NB4 (cell line): ENCODE measurements at regions not wholly inside any gene's neighbourhood (a gene's known extent, or its start where the extent isn't known, plus 50 kb on each side); places are given as distances from the start of the nearest gene placed in this dataset.
A peak's percentile ranks its signal among the peaks of the same experiment; 100 is the strongest.

ENCODE experiments used
- DNase-seq: peaks from one replicate; pipeline ENCODE4 v3.0.0; 2010; ENCODE audit warnings: low read depth
- H3K4me3 ChIP-seq: one replicate; pipeline ENCODE4 v1.5.1; 2011; ENCODE audit warnings: mild to moderate bottlenecking, low read depth, low read length, moderate library complexity
- MYC ChIP-seq: IDR thresholded peaks from 2 replicates; pipeline ENCODE4 v1.6.1; 2011; ENCODE audit warnings: low read depth, low read length
- POLR2A ChIP-seq: IDR thresholded peaks from 2 replicates; pipeline ENCODE4 v1.6.1; 2011; ENCODE audit warnings: mild to moderate bottlenecking; ENCODE audit not compliant: insufficient read length; ENCODE audit errors: extremely low read depth
- TF ChIP-seq, protein P1 (sequence below): IDR thresholded peaks from one replicate; pipeline ENCODE4 v1.5.1; 2012; ENCODE audit warnings: low read depth, low read length
- TF ChIP-seq, protein P2 (sequence below): IDR thresholded peaks from 2 replicates; pipeline ENCODE4 v1.6.1; 2011; ENCODE audit warnings: low read depth, low read length

DNA sequence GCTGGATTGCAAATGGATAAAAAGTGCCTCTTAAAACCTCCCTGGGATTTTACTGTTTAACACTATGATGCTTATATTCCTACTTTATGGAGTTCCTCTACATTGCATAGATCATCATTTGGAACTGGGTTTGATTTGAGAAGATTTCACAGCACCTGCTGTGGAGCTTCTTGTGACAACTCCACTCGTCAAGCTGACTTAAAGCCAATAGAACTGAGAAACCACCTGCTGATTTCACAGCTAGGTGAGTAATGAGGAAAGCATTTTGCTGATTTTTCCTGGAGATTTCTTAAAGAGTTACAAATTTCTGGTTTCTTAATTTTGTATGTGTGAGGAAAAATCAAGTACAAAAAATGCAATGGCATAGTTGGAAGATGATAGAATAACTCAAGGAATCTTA lies 739.1 kb upstream of the LRRTM1 start:
- DNase-seq = no peak
- no peak overlapping the region for H3K4me3 ChIP-seq
- TF ChIP-seq POLR2A (no peak), MYC (no peak)
- TF ChIP-seq, protein P1, sequence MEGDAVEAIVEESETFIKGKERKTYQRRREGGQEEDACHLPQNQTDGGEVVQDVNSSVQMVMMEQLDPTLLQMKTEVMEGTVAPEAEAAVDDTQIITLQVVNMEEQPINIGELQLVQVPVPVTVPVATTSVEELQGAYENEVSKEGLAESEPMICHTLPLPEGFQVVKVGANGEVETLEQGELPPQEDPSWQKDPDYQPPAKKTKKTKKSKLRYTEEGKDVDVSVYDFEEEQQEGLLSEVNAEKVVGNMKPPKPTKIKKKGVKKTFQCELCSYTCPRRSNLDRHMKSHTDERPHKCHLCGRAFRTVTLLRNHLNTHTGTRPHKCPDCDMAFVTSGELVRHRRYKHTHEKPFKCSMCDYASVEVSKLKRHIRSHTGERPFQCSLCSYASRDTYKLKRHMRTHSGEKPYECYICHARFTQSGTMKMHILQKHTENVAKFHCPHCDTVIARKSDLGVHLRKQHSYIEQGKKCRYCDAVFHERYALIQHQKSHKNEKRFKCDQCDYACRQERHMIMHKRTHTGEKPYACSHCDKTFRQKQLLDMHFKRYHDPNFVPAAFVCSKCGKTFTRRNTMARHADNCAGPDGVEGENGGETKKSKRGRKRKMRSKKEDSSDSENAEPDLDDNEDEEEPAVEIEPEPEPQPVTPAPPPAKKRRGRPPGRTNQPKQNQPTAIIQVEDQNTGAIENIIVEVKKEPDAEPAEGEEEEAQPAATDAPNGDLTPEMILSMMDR = no peak
- TF ChIP-seq, protein P2, sequence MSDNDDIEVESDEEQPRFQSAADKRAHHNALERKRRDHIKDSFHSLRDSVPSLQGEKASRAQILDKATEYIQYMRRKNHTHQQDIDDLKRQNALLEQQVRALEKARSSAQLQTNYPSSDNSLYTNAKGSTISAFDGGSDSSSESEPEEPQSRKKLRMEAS = no peak

DNA sequence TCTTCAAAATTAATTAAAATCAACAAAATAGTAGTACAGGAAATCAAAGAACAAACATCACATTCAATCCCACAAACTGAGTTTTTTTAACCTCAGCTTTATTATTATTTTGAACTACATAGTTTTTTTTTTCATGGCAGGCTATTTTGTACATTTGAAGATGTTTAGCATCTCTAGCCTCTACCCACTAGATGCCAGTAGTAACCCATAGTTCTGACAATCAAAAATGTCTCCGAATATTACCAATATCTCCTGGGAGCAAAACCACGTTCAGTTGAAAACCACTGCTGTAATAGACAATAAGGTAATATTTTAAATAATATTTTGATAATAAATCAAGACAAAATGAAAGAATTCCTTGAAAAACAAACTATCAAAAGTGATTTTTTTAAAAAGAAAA lies 702.6 kb upstream of the LRRTM1 start:
- TF ChIP-seq MYC = no peak
- TF ChIP-seq, protein P2 = no peak
- TF ChIP-seq, protein P1 = no peak
- no peak for TF ChIP-seq POLR2A
- no peak for DNase-seq

DNA sequence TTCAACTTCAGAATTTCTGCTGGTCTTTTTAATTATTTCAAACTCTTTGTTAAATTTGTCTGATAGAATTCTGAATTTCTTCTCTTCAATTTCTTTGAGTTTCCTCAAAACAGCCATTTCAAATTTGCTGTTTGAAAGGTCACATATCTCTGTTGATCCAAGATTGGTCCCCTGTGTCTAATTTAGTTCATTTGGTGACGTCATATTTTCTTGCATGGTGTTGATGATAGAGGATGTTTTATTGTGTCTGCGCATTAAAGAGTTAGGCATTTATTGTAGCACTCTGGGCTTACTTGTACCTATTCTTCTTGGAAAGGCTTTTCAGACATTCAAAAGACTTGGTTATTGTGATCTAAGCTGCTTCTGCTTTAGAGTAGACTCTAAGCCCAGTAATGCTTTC lies 698.4 kb upstream of the LRRTM1 start:
- H3K4me3 ChIP-seq = no peak overlapping the region
- no peak for DNase-seq
- TF ChIP-seq MYC = no peak
- TF ChIP-seq, protein P2 = no peak
- TF ChIP-seq POLR2A = no peak
- TF ChIP-seq, protein P1 = no peak

More for the DNA sequence above, 702.6 kb upstream of the LRRTM1 start:
- no peak overlapping the region for H3K4me3 ChIP-seq

DNA sequence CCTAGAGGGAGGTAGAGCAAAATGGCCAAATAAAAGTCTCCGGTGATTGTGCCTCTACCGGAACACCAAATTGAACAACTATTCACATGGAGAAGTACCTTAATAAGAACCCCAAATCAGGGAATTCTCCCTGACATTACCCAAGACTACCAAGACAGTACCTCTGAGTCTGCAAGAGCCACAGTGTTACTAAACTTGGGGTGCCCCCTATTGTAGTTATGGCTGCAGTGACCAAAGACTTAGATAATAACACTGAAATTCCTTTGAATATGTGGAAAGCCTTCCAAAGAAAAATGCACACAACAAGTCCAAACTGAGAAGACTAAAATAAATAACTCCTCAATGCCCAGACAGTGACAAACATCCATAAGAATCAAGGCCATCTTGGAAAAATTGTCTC lies 682.9 kb upstream of the LRRTM1 start:
- TF ChIP-seq, protein P1 = no peak
- TF ChIP-seq, protein P2 = no peak
- TF ChIP-seq MYC = no peak
- TF ChIP-seq POLR2A = no peak
- DNase-seq = no peak
- H3K4me3 ChIP-seq = no peak overlapping the region

DNA sequence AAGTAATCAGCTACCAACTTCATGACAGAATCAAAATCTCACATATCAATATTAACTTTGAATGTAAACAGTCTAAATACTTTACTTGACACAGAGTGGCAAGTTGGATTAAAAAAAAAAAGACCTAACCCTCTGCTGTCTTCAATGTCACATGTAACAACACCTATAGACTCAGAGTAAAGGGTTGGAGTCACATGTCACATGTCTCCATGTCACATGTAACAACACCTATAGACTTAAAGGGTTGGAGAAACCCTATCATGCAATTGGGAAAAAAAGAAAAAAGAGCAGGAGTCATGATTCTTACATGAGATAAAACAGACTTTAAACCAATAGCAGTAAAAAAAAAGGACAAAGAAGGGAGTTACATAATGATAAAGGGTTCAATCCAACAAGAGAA lies 665.3 kb upstream of the LRRTM1 start:
- no peak for DNase-seq
- no peak overlapping the region for H3K4me3 ChIP-seq
- TF ChIP-seq, protein P1 = no peak
- TF ChIP-seq MYC (no peak), POLR2A (no peak)
- TF ChIP-seq, protein P2 = no peak

DNA sequence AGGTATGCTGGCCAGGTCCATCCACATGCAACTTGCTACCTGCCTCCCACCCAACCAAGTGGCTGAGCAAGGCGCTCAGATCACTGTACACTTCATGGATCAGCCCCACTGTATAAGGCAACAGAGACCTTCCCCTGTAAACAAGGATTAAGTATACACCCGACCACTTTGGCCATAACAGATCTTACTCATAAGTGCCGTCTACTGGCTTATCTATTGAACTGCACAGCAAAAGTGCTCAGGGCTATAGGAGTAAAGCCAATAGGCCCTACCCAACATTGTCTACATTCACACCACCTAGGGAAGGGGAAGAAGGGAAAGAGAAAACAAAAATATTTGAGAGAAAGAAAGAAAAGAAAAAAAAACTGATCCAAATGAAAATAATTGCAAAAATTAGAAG lies 663.9 kb upstream of the LRRTM1 start:
- peak; percentile 3 for DNase-seq
- no peak overlapping the region for H3K4me3 ChIP-seq
- TF ChIP-seq POLR2A (no peak), MYC (no peak)
- TF ChIP-seq, protein P2 = no peak
- TF ChIP-seq, protein P1 = no peak
